Stimulated activated CD4-positive, alpha-beta T cell treated with anti-CD3 and anti-CD28 coated beads, Interleukin-2, amount 100 ng/mL, for 48 hours (primary cell): ENCODE measurements at regions not wholly inside any gene's neighbourhood (a gene's known extent, or its start where the extent isn't known, plus 50 kb on each side); places are given as distances from the start of the nearest gene placed in this dataset.

ENCODE experiments used
- DNase-seq, 2 donors: peaks; one replicate each; pipeline ENCODE4 v3.0.0-alpha.2; 2020

DNA sequence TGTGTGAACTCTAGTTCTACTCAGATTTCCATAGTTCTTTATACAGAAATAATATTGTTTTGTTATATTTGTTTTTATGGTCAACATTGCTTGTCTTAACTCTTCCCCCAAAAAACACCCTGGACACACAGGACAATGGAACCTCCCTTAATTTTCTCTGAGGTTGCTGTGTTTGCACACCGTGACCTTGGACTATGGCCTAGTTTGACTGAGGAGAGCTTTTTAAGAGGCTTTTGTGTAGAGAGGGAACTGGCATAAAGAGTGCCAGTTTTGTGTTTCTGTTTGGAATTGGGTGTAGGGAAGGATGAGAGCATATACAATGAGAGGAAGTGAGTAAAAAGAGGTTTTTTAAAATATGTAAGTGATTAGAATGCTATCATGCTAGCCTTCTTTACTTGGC, 101.1 kb upstream of the MEF2C start:
- DNase-seq: no peak

DNA sequence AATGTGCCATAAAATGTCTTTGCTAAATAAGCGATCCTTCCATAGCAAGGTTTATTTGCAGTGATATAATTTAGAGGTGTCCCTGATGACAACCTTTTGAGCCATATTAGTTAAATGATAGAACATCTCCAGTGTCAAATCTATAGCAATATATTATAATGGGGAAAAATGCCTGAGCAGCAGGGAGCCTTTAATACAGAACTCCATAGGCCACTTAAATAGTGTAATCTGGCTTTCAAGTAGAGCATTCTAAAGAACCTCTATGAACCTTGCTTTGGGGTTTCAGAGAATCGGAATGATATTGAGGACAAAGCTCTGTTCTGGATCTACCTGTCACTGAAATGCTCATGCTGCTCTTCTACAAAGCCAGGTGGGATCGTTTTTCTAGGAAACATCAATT, 96.7 kb upstream of the MEF2C start:
- no peak for DNase-seq

- no peak for DNase-seq
These were observed 96.3 kb upstream of the MEF2C start for GRCh38 chr5:88979244-88979643.

DNA sequence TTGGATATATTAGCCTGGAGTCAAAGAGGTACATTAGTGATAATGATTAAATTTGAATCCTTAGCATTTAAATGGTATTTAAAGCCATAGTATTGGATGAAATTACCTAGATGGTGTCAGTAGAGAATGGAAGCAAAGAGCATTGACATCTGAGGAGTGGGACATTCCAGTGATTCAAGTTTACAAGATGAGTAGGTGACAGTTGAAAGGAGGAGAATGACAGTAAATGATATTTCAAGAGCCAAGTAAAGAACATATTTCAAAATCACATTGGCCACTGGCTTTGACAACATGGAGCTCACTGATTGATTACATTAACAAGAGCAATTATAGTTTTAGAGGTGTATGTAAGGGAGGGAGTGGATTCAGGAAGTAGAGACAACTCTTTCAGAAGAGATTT, 93.9 kb upstream of the MEF2C start:
- DNase-seq: no peak

DNA sequence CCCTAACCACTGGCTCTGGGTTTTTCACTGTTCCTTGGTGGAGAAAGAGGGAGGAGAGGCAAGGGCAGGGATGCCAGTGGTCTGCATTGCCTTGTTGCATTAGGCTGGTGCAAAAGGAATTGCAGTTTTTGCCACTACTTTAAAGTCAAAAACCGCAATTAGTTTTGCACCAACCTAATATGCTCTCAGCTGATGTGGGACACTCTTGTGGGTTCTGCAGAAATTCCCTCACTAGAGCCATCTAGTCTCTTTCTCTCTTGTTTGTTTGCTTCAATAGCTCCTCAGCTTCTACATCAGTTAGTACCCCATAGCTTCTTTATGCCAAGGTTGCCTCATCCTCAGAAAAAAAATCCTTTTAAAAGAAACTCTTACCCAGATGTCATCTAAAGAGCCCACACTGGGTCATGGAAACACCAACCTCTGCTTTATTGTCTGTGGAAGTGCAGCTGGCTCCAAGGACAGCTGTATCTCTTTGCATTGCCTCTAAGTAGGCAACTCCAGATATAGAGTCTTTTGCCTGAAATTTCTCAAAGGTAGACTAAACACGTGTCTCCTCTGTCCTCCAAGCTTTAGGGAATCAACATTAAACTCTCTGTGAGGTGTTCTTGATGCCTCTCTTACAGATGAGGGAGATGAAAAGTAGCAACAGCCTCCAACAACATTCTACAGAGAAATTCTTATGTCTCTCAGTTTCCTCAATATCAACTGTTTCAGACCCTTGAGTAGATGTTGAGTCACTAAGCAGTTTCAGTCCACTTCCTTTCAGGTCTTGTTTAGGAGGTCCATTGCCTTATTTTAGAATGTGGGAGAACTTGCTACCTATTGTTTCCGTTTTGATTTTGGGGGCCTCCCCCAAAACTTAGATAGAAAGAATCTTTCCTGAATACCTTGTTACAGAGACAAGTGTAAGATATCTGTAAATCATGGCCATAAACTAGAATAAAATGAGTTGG, 84.9 kb upstream of the MEF2C start:
- DNase-seq: no peak

- no peak for DNase-seq
These were observed 81.8 kb upstream of the MEF2C start for GRCh38 chr5:88964831-88965230.

GRCh38 chr5:88957013-88957412, 74.0 kb upstream of the MEF2C start:
- no peak for DNase-seq

DNA sequence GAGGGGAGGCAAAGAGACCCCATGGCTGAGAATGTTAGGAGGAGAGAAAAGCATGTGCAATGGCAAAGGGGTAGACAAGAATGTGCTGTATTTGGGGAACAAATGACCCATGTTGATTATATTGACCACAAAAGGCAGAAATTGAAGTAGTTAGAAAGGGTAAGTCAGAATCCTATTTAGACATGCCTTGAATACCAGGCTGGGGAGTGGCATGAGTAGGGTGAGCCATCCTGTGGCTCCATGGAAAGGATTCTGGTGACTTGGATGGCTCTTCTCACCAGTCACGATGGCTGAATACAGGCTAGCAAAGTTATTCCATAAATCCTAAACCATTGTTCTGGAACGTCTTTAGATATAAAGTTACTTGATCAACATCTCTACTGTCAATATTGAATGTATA, 73.4 kb upstream of the MEF2C start:
- no peak for DNase-seq

GRCh38 chr5:88955403-88955802, 72.4 kb upstream of the MEF2C start:
- no peak for DNase-seq

DNA sequence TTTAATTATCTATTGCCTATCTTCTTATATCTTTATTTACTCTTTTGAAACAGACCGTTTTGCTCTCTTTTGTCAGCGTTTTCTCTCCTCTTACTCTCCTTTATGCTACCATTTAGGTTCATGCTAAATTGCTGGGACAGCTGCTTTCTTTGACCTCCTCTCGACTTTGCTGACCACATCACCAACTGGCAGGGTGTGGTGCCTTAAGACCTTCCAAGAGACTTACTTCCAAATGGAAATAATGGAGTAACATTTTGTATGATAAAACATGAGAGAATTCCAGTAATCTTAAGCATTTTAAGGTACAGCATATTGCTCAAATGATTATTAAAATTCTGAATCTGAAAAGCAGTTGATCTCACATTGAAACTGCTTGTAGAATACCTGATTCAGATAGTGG, 71.5 kb upstream of the MEF2C start:
- DNase-seq: no peak

DNA sequence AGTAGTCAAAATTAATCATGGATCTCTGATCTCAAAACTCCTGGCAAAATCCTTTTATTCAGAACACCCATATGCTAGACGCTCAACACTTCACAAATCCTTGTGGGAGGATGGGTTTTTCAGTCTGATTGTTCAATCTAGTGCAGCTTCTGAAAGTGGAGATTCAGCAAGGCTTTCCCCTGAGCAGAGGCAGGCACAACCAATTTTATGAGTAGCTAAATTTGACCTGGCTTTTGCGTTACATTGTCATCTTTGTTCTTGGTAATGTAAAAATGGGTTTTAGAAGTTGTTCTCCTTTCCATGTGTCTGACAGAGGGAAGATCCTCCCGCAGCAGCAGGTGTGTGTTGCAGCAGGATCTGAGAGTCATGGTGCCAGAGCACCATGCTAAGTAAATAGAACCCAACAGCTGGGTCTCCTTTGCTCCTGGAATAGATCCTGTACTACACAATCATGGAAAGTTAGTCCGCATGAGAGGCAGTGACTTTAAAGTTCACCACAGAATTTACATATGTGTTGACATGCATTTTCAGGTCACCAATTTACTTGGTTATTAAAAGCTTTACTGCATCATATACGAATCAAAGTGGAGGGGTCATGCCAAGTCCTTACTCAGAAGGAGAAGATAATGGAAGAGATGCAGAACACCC, 70.1 kb upstream of the MEF2C start:
- DNase-seq: no peak

GRCh38 chr5:88952344-88952743, 69.4 kb upstream of the MEF2C start:
- DNase-seq: no peak

GRCh38 chr5:88951457-88951856, 68.5 kb upstream of the MEF2C start:
- no peak for DNase-seq

DNA sequence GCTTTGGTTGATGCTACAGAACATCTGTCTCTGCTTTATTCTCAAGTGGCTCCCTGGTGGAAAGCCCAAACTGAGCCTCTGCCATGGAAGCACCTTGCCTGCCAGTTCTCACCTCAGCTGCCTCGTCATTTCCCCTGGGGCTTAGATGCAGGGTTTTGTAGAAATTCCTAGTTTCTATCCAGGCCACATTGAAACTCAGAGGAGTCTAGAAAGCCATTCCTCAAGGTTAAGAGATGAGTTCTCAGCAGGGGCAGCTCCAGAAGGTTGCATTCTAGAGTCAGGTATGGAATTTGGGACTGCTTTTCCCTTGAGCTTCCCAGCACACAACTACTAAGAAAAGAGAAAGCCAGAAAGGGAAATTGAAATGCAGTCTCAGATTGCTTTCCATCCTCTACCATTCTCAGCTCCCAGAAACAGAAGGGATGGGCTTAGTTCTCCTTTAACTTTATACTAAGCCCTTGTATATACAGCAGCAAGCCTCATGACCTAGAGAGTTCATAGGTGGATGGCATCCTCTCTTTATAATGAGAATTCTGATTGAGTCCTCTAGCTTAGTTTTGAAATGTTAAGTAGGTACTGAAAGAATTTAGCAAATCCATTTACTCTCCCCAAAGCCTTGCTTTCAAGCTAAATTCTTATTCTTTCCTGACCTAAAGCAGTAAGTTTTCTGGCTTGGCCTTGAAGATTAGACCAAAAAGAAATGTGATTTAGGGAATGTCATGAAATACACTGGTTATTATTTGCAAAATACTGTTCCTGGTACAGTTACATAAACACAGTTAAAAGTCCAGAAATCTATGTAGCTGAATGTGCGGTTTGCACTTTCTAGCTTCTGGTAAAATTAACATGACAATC, 66.0 kb upstream of the MEF2C start:
- DNase-seq: no peak

DNA sequence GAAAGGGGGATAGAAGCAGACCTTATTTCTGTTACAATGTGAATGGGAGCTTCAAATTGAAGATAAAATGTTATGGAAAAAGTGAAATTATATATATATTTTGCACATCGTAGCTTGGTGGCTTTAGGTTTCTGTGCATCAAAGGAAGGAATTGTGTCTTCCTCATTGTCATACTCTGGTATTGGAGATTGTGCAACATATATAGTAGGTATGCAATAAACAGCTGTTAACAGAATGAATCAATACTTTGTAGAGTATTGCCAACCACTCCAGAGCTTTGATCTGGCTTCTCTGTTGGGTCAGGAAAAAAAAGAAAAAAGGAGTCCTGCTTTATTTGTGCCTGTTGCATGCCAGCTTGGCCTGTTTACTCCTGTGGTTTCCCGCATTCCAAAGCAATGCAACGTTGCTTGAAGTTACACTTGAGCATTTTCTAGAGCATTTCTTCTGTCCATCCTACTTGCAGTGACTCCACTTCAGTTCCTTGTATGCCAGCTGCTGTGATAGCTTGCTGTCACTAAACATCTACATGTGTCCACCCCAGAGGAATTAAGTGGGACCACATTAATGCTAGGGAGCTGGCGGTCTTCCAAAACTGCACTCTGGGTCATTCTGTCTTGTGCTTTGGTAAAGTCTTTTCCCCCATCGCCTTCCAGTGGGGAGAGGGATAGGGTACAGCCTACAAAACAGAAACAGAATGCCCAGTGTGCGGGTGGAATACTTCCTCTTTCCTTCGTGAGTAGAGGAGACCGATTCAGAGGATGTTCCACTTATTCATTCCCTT, 62.0 kb upstream of the MEF2C start:
- no peak for DNase-seq

DNA sequence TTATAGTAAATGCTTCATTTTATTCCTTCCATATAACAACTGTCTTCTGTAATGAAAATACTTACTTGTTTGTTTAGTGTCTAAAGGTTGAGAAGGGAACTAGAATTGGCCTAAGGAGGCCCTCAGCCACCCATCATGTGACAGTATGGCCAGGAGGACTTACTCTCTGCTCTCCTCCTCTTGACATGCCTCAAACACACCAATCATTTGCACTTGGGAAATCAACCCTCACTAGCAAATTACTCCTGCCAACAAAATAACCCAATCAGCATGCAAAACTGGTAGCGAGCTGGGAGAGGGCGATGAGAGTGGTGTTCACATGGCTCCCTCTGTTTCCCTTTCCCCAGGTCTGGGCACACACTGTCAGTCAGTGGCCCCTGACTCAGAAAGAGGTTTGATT, 58.6 kb upstream of the MEF2C start:
- no peak for DNase-seq

DNA sequence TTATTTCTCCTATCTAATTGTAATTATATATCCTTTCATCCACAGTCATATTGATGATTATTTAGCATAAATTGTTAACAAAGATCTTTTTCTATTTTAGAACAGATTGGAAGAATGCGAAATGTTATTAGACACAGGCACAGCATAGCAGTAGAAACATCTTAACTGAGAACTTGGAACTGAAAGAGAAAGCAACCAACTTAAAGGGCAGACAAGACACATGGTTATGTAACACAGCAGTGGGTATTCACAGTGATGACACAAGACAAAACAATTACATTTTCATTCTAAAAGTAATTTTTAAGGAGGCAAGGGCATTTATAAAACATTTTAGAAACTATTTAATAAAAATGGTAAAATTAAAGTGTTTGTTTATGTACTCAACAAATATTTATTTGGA, 57.7 kb upstream of the MEF2C start:
- DNase-seq: no peak

- no peak for DNase-seq
These were observed 56.3 kb upstream of the MEF2C start for GRCh38 chr5:88939300-88939699.

DNA sequence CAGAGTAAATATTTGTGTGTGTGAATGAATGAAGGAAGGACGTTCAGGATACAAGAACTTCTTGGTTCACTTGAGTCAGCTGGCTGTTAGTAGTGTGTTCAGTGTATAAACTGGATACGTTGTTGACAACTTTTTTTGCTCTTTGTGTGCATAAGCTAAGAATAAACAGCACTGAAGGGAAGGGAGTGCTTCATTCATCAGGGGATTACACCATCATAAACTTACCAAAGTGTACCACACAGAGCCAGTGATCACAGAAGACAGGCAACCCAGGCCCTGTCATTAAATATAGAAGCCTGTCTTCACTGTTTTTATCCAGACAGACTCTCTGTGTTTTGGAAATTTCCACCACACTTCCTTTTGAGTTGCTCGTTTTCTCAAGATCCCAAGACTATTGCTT, 55.5 kb upstream of the MEF2C start:
- no peak for DNase-seq

DNA sequence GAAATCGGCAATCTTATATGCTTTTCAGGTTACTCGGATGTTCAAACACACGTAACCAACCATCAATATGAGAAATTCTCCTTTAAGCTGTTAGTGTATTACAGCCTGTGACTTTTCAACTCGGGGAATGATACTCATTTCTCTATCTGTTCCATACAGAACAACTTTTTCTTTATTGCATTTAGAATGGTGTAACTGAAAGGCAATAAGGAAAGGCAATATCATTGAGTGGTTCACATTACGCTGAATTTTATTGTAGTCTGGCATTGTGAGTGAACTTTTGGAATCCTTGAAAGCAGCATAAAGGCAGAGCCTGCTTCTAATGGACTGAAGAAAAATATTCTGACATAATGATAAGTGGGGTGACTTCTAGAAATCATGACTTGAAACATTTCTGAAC, 54.4 kb upstream of the MEF2C start:
- no peak for DNase-seq

GRCh38 chr5:88934439-88934838, 51.5 kb upstream of the MEF2C start:
- DNase-seq: no peak
